ENCODE measurements at regions not wholly inside any gene's neighbourhood (a gene's known extent, or its start where the extent isn't known, plus 50 kb on each side); places are given as distances from the start of the nearest gene placed in this dataset.

DNA sequence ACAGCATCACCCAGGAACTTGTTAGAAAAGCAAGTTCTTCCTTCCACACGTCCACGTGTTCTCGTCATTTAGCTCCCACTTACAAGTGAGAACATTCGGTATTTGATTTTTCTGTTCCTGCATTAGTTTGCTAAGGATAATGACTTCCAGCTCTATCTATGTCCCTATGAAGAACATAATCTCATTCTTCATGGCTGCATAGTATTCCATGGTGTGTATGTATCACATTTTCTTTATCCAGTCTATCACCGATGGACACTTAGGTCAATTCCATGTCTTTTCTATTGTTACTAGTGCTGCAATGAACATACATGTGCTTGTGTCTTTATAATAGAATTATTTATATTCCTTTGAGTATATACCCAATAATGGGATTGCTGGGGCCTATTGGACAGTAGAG lies 368.7 kb upstream of the RUNX1 start:
- ChIA-PET CTCF (interaction anchor here (0.9 kb wide), 1 partner anchor 16 kb away, joined by 3 read pairs; no protein-coding TSS in a partner anchor), POLR2A (no interaction called here)
- TF ChIP-seq, protein P1, sequence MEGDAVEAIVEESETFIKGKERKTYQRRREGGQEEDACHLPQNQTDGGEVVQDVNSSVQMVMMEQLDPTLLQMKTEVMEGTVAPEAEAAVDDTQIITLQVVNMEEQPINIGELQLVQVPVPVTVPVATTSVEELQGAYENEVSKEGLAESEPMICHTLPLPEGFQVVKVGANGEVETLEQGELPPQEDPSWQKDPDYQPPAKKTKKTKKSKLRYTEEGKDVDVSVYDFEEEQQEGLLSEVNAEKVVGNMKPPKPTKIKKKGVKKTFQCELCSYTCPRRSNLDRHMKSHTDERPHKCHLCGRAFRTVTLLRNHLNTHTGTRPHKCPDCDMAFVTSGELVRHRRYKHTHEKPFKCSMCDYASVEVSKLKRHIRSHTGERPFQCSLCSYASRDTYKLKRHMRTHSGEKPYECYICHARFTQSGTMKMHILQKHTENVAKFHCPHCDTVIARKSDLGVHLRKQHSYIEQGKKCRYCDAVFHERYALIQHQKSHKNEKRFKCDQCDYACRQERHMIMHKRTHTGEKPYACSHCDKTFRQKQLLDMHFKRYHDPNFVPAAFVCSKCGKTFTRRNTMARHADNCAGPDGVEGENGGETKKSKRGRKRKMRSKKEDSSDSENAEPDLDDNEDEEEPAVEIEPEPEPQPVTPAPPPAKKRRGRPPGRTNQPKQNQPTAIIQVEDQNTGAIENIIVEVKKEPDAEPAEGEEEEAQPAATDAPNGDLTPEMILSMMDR (IDR thresholded peaks at IDR 0.05; ENCODE audit: insufficient read depth, low read length, missing control alignments): no peak
- H3K4me3 ChIP-seq (ENCODE audit: low read depth, low read length): no peak overlapping the region
- DNase-seq (ENCODE audit: low read depth, low spot score): no peak

DNA sequence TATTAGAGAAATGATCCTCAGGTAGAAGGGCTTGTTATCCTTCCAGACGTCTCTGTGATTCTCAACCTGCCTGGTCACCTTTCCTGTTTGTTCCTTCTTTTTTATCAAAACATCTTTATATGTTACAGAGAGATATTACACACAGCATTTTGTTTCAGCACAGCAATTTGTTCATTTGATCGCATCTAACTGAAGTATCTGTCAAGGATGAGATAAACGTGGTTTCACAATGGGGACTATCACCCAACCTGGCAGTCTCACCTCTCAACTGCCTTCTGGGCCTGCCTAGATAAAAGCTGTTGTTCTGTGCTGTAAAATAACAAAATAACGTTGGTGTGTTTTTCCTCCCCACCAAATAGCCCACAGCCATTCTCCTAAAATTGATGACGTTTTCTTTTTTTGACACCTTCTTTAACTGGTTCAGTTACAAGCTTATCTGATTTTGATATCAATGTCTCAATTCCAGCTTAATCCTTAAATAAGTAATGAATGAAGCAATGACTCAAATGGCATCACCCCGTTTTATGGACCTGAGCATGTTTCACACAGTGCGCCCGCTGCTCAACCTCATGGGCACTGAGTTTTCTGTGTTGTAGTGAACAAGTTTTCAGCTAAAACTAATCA lies 367.9 kb upstream of the RUNX1 start:
- no peak for DNase-seq (ENCODE audit: low read depth, low spot score)
- TF ChIP-seq, protein P1 (IDR thresholded peaks at IDR 0.05; ENCODE audit: insufficient read depth, low read length, missing control alignments): no peak
- ChIA-PET CTCF (no interaction called here), POLR2A (interaction anchor here (0.7 kb wide), 1 partner anchor 148 kb away, joined by 3 read pairs; no protein-coding TSS in a partner anchor)
- no peak overlapping the region for H3K4me3 ChIP-seq (ENCODE audit: low read depth, low read length)

DNA sequence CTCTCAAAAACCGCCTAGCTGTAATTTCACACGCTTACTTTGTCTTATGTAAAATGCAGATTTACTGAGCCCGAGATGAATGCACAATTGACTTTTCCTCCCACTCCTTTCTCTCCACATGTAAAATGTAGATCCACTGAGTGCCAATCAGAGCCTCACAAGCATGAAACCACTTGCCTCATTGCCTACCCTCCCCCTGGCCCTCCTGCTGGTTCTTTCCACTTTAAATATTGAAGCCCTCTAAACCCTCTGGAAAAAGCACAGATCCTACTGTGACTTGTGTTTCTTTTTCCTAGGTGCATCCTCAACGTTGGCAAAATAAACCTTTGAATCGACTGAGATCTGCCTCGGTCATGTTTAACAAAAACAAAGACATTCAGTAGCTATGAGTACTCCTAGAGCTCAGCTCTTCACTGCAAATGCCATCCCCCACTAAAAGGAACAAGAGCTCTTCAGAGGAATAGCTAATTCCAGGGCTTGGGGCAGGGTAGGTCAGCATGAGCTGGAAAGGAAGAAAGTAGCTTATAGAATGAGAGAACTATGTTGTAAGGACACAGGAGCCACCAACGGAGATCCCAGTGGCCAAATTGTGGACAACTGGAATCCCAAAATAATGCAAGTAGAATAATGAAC lies 365.5 kb upstream of the RUNX1 start:
- H3K4me3 ChIP-seq (ENCODE audit: low read depth, low read length): no peak overlapping the region
- ChIA-PET CTCF (no interaction called here), POLR2A (interaction anchor here (0.7 kb wide), 1 partner anchor 220 kb away, joined by 3 read pairs; no protein-coding TSS in a partner anchor)
- TF ChIP-seq, protein P1 (IDR thresholded peaks at IDR 0.05; ENCODE audit: insufficient read depth, low read length, missing control alignments): no peak
- DNase-seq (ENCODE audit: low read depth, low spot score): no peak

DNA sequence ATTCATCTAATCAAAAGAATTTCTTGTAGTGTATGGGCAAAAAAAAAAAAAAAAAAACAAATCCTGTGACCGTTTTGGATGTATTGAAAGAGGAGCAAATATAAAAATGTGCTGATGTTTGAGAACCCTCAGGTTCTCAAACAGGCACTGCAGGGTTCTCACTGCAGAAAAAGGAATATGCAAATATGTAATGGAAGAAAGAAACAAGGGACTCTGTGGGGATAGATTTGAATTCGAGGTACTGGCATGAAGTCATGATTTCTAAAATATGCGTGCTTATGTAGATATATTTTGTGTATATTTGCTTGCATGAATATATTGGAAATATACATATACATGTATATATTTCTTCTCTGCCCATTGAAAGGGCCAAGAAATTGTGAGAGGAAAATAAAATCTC lies 365.0 kb upstream of the RUNX1 start:
- ChIA-PET POLR2A (interaction anchor here (0.7 kb wide), 1 partner anchor 221 kb away, joined by 3 read pairs; no protein-coding TSS in a partner anchor), CTCF (no interaction called here)
- DNase-seq (ENCODE audit: low read depth, low spot score): no peak
- H3K4me3 ChIP-seq (ENCODE audit: low read depth, low read length): no peak overlapping the region
- TF ChIP-seq, protein P1 (IDR thresholded peaks at IDR 0.05; ENCODE audit: insufficient read depth, low read length, missing control alignments): no peak

DNA sequence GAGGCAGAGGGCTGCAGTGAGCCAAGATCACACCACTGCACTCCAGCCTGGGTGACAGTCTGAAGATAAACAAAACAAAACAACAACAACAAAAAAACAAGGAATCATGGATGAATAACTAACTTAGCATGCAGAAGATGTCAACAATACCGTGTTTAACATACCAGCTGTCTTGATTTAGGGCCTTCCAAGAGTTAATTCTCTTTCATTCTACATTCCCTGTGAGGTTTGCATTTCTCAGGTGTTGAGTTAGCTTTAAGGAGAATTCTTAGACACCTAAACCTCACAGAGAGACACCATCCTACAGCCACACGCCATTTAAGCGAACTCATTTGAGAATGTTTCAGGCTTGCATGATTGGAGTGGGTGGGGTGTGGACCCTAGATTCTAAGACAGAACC lies 363.1 kb upstream of the RUNX1 start:
- H3K4me3 ChIP-seq (ENCODE audit: low read depth, low read length): no peak overlapping the region
- TF ChIP-seq, protein P1 (IDR thresholded peaks at IDR 0.05; ENCODE audit: insufficient read depth, low read length, missing control alignments): no peak
- ChIA-PET CTCF (interaction anchor here (1.0 kb wide), 1 partner anchor 374 kb away, joined by 3 read pairs; no protein-coding TSS in a partner anchor), POLR2A (no interaction called here)
- no peak for DNase-seq (ENCODE audit: low read depth, low spot score)

DNA sequence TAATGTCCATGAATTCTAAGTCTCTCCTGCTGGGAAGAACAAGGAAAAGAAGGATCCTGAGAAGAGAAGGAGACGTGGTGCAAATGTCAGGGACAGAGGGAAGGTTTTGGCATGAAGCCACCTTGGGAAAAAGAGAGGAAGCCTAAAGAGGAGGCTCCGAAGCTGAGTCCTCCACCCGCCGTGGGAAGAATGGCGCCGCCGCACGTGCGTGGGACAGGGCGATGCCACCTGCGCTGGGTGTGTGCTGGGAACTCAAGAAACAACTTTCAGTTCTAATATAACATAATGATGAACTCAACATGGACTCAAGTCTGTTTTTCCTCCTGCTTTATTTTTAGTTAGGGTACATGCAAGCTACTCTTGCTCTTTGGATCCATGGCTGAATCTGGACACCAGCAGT lies 362.3 kb upstream of the RUNX1 start:
- TF ChIP-seq, protein P1 (IDR thresholded peaks at IDR 0.05; ENCODE audit: insufficient read depth, low read length, missing control alignments): no peak
- no peak overlapping the region for H3K4me3 ChIP-seq (ENCODE audit: low read depth, low read length)
- ChIA-PET POLR2A (no interaction called here), CTCF (no interaction called here)
- no peak for DNase-seq (ENCODE audit: low read depth, low spot score)

Measured in AG04449 (cell line).